Left ventricle myocardium inferior (tissue), 1 donor: ENCODE measurements at regions not wholly inside any gene's neighbourhood (a gene's known extent, or its start where the extent isn't known, plus 50 kb on each side); places are given as distances from the start of the nearest gene placed in this dataset.

ENCODE experiments used
- DNase-seq: peaks from one replicate; pipeline ENCODE4 v3.0.0-alpha.2; 2020
- H3K27ac ChIP-seq: fragments of 200-600 bp; replicated peaks from 2 replicates; pipeline ENCODE4 v1.8.0; 2021
- H3K27me3 ChIP-seq: fragments of 200-600 bp; 2 replicates; pipeline ENCODE4 v1.8.0; 2021; ENCODE audit warnings: low read depth
- H3K36me3 ChIP-seq: fragments of 200-600 bp; 2 replicates; pipeline ENCODE4 v1.8.0; 2021
- H3K4me1 ChIP-seq: fragments of 200-600 bp; 2 replicates; pipeline ENCODE4 v1.8.0; 2021
- H3K4me3 ChIP-seq: fragments of 200-600 bp; 2 replicates; pipeline ENCODE4 v1.8.0; 2021; ENCODE audit warnings: mild to moderate bottlenecking, moderate library complexity
- H3K9me3 ChIP-seq: fragments of 200-600 bp; replicated peaks from 2 replicates; pipeline ENCODE4 v1.8.0; 2021
- intact Hi-C: fragments of 100-400 bp; cut with micrococcal nuclease; formaldehyde crosslinking; loops from one replicate; pipeline ENCODE4 v1.11.0; 2022
- TF ChIP-seq, protein P1 (sequence below): fragments of 200-600 bp; IDR thresholded peaks from 2 replicates; pipeline ENCODE4 v1.8.0; 2021; ENCODE audit warnings: antibody characterized with exemption, mild to moderate bottlenecking, borderline replicate concordance
- donor health status: DM: no; HTN: yes; CAD: no; lungs with severe emphysema.

DNA sequence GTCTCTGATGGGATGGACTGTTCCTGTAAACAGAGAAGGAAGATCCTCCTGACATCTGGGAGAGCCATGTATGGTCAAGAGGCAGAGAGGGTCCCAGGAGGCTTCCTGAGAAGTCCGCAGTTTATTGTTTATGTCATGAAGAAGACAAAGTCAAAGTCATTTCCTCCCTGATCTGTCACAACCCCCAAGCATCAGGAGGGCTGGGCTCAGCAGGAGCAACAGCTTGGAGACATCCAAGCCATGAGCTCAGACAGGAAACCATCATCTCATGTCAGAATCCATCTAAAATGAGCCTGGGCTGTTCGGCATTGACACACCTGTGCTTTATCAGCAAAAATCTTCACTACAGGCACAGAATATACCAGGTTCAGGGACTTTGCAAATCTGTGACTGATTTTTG is 325.0 kb upstream of the MSX2 start:
- Histone ChIP-seq H3K4me1 (no peaks in the 10 kb centered on the region), H3K9me3 (no peaks in the 10 kb centered on the region), H3K36me3 (no peaks in the 10 kb centered on the region), H3K27ac (no peak overlapping the region), H3K4me3 (no peak overlapping the region), H3K27me3 (peaks cover 50% of the 10 kb centered on the region)
- DNase-seq, result no peak
- intact Hi-C loops, result no loop called here
- TF ChIP-seq, protein P1, sequence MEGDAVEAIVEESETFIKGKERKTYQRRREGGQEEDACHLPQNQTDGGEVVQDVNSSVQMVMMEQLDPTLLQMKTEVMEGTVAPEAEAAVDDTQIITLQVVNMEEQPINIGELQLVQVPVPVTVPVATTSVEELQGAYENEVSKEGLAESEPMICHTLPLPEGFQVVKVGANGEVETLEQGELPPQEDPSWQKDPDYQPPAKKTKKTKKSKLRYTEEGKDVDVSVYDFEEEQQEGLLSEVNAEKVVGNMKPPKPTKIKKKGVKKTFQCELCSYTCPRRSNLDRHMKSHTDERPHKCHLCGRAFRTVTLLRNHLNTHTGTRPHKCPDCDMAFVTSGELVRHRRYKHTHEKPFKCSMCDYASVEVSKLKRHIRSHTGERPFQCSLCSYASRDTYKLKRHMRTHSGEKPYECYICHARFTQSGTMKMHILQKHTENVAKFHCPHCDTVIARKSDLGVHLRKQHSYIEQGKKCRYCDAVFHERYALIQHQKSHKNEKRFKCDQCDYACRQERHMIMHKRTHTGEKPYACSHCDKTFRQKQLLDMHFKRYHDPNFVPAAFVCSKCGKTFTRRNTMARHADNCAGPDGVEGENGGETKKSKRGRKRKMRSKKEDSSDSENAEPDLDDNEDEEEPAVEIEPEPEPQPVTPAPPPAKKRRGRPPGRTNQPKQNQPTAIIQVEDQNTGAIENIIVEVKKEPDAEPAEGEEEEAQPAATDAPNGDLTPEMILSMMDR, result no peak

DNA sequence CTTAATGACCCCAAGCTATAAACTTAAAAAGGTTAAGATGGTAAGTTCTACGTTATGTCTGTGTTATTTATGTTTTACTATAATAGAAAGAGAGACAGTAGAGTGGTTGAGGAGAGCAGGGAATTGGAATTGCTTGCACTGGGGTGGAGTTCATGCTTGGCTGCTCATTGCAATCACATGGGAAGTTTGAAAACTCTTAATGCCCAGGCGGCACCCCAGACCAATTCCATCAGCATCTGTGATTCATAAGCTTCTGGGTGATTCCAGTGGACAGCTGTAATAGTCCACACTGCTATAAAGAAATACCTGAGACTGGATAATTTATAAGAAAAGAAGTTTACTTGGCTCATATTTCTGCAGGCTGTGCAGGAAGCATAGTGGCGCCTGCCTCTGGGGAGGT is 323.9 kb upstream of the MSX2 start:
- DNase-seq, result no peak
- H3K4me3 ChIP-seq, result no peak overlapping the region
- intact Hi-C loops, result no loop called here
- peaks cover 40% of the 10 kb centered on the region for H3K27me3 ChIP-seq
- no peaks in the 10 kb centered on the region for H3K4me1 ChIP-seq
- no peaks in the 10 kb centered on the region for H3K9me3 ChIP-seq
- TF ChIP-seq, protein P1, result no peak
- no peak overlapping the region for H3K27ac ChIP-seq
- no peaks in the 10 kb centered on the region for H3K36me3 ChIP-seq

DNA sequence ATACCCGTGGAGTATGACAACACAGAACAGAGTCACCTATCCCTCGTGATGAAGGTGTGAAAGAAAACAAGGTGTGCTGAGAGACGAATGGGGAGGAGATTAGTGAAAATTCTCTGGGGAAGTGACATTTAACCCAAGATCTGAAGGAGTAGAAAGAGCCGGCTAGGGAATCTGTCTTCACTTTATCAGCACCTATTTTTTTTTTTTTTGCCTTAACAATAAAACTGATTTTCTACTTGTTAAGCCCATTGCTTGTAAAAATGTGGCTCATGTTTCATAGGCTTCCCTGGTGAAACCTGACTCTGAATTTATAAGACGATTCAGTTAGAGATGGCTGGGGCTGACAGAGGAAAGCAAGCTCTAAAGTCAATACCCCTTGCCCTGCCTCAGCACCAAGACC is 322.6 kb upstream of the MSX2 start:
- Histone ChIP-seq H3K27ac (no peak overlapping the region), H3K36me3 (no peaks in the 10 kb centered on the region), H3K4me1 (no peaks in the 10 kb centered on the region), H3K27me3 (peaks cover 26% of the 10 kb centered on the region), H3K4me3 (no peak overlapping the region), H3K9me3 (no peaks in the 10 kb centered on the region)
- intact Hi-C loops, result no loop called here
- TF ChIP-seq, protein P1, result no peak
- DNase-seq, result no peak

DNA sequence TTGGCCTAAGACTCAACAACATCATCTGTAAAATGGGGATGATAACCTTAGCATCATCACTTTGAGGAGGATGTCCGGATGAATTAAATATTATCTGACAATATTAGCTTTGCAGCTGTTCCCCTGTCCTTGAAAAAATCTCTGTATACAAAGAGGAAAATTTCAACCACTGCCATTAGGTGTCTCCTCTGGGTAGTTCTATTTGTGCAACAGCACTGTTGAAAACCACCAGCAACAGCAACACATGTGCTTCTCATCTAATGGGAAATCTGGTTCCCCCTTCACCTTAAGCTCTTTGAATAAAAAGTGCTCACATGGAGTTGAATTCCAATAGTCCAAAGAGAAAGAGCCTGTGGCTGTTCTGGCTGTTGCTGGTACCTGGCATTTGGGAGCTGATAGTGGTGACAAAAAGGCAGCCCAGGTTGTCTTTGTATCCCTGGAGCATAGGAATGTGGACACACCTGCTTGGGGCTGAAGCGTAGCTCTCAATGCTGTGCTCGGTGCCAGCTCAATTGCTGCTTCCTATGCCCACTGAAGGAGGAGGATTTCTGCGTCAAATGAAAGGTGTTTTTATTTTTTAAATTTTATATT is 322.1 kb upstream of the MSX2 start:
- Histone ChIP-seq H3K4me3 (no peak overlapping the region), H3K36me3 (no peaks in the 10 kb centered on the region), H3K27me3 (peaks cover 29% of the 10 kb centered on the region), H3K27ac (no peak overlapping the region), H3K4me1 (no peaks in the 10 kb centered on the region), H3K9me3 (no peaks in the 10 kb centered on the region)
- intact Hi-C loops, result no loop called here
- TF ChIP-seq, protein P1, result no peak
- DNase-seq, result no peak

DNA sequence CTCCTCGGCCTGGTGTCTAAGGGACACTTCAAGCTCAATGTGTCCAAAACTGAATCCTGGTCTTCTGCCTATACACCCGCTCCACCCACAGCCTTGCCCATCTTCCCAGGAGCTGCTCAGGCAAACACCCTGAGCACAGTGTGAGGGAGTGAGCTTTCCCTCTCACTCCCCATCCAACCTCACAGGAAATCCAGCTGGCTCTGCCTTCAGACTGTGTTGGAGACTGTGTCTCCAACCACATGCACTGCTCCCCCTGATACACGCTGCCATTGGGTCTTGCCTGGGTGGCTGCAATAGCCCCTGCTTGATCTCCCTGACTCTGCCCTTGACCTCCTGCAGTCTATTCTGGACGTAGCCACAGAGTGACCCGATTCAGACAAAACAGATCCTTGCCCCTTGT is 319.5 kb upstream of the MSX2 start:
- H3K36me3 ChIP-seq, result no peaks in the 10 kb centered on the region
- H3K4me3 ChIP-seq, result no peak overlapping the region
- no peaks in the 10 kb centered on the region for H3K4me1 ChIP-seq
- intact Hi-C loops, result no loop called here
- no peak overlapping the region for H3K27ac ChIP-seq
- no peak for DNase-seq
- TF ChIP-seq, protein P1, result no peak
- no peaks in the 10 kb centered on the region for H3K9me3 ChIP-seq
- H3K27me3 ChIP-seq, result peaks cover 35% of the 10 kb centered on the region

DNA sequence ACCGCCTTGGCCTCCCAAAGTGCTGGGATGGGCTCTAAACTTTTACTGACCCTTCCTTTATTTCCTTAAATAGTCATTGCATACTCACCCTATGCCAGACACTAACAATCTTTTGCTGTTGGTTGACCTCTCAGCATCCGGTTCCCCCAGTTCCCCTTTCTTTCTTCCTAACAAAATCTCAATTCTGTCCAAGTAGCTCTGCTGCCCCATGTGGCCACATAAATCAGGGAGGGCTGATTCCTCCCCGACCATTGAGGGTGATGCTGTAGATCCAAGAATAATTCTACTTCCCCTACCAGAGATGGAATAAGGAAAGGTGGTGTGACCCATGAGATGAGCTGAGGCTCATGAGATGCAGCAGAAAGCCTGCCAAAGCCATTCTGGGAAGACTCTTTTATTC is 315.3 kb upstream of the MSX2 start:
- Histone ChIP-seq H3K4me3 (no peak overlapping the region), H3K27me3 (peaks cover 29% of the 10 kb centered on the region), H3K9me3 (no peaks in the 10 kb centered on the region), H3K4me1 (no peaks in the 10 kb centered on the region), H3K36me3 (no peaks in the 10 kb centered on the region), H3K27ac (no peak overlapping the region)
- no peak for DNase-seq
- TF ChIP-seq, protein P1, result no peak
- intact Hi-C loops, result no loop called here
